Right kidney (tissue), 1 donor: ENCODE measurements at regions not wholly inside any gene's neighbourhood (a gene's known extent, or its start where the extent isn't known, plus 50 kb on each side); places are given as distances from the start of the nearest gene placed in this dataset.
"Not testable (repeated sequence)": the region's sequence is repeated elsewhere in the genome, so short reads cannot be mapped to it uniquely, and the experiment has no call there.

Experiments
- DNase-seq: peaks from one replicate; pipeline ENCODE4 v3.0.0-alpha.2; 2016

GRCh38 chr6:47407300-47408281 lies 70.0 kb upstream of the CD2AP start:
- DNase-seq: no peak

GRCh38 chr6:47413752-47414422 lies 63.7 kb upstream of the CD2AP start:
- DNase-seq: peak; percentile 62

- peak; percentile 44 for DNase-seq
These were observed 63.0 kb upstream of the CD2AP start for GRCh38 chr6:47414423-47415167.

- no peak for DNase-seq
These were observed 60.9 kb upstream of the CD2AP start for GRCh38 chr6:47416396-47417345.

- no peak for DNase-seq
These were observed 58.0 kb upstream of the CD2AP start for GRCh38 chr6:47419621-47420020.

GRCh38 chr6:47420394-47421371 lies 56.9 kb upstream of the CD2AP start:
- DNase-seq: no peak

- DNase-seq: no peak
These were observed 54.5 kb upstream of the CD2AP start for GRCh38 chr6:47423079-47423478.

GRCh38 chr6:47424436-47424836 lies 53.2 kb upstream of the CD2AP start:
- no peak for DNase-seq

GRCh38 chr6:47425724-47426123 lies 51.9 kb upstream of the CD2AP start:
- not testable (repeated sequence) for DNase-seq

- no peak for DNase-seq
These were observed 50.9 kb upstream of the CD2AP start for GRCh38 chr6:47426524-47427302.

GRCh38 chr6:47427680-47428079 lies 49.9 kb upstream of the CD2AP start:
- DNase-seq: no peak
